SW480 (cell line): ENCODE measurements at regions not wholly inside any gene's neighbourhood (a gene's known extent, or its start where the extent isn't known, plus 50 kb on each side); places are given as distances from the start of the nearest gene placed in this dataset.

ENCODE experiments used
- DNase-seq: peaks from one replicate; pipeline ENCODE4 v3.0.0-alpha.2; 2016; ENCODE audit warnings: low spot score

- DNase-seq, result no peak
Measured at GRCh38 chr15:47568030-47568429, 149.3 kb upstream of the SEMA6D start.

DNA sequence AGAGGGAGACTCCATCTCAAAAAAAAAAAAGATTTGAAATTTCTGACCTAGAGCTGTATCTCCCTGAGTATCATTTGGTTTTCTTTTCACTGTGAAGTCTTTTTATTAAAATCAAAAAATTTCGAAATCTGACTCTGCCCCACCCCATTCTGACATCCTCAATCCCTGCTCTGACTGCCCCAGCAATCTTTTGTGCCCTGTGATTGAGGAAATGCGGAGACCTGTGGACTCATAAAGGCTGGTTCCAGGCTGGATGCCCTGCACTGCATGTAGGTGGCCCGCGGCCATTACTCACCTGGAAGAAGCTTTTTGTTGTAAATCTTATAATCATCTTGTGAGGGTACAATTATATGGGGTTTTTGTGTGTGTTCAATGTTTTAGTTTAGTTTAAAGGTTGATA, 147.3 kb upstream of the SEMA6D start:
- no peak for DNase-seq

DNA sequence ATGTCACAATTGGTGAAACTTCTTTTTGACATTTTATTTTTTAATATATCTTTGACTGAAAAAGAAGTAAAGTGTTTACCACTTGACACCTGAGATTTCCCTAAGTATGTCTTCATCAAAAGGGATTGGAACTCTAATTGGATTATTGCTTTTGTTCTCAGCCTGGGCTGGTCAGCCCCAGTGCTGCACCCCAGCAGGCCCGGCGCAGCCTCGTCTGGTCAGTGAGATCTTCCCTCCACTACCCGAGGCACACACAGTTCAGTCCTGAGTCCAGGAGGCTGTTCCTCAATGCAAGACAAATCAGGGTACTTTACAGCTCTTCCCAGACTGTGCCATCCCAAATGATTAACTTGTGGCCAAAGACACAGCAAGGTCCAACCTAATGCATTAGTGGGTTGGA, 146.9 kb upstream of the SEMA6D start:
- DNase-seq, result no peak

DNA sequence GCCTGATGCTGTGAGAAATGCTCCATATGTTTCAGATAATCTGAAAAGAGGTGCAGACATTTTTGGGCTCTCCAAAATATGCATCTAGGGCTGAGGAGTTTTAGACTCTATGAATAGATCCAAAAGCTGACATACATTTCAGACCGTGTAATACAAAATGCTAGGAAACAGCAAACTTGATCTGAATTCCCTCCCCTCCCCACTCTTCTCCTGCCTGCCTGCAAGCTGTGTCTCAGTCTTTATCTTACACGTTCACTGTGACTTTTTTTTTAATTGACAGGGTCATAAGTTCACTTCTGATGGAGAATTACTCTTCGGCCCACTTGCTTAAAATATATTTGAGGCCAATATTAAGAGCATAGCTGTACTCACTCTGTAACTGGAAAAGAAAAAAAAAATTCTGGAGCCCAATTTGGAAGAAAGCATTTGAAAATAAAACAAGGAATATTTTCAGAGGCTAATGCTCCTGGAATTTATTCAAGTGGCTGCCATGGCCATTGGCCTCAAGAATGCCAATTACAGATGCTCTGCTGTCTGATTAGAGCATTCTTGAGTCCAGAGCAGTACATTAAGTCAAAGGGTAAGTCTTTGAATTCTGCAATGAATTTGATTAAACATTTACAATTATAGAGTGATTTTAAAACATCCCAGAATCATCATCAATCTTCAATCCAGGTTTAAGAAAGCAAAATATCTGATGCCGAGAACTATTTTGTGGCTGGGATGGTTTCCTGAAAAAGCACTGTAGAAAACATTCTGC, 146.2 kb upstream of the SEMA6D start:
- DNase-seq, result no peak

GRCh38 chr15:47573673-47574072, 143.6 kb upstream of the SEMA6D start:
- no peak for DNase-seq

DNA sequence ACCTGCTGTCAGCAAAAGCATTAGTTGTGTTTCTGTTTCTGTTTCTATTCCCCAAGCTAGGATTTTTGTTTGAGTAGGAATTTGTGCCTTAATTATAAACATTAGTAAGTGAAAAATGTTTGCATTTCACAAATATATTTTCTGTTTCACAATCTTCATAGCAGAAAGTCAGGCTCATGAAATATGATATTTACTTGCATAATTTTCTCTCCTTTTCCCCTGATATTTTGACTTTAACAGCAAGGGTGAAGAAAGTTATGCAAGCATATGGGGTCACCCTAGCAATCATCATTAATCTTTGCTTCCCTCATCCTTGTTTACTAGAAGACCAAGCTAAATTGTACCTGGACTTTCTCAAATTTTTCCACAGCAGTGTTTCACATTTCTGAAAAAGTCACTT, 140.3 kb upstream of the SEMA6D start:
- no peak for DNase-seq

GRCh38 chr15:47577461-47577860, 139.8 kb upstream of the SEMA6D start:
- DNase-seq, result no peak

GRCh38 chr15:47582233-47582632, 135.1 kb upstream of the SEMA6D start:
- DNase-seq, result no peak

DNA sequence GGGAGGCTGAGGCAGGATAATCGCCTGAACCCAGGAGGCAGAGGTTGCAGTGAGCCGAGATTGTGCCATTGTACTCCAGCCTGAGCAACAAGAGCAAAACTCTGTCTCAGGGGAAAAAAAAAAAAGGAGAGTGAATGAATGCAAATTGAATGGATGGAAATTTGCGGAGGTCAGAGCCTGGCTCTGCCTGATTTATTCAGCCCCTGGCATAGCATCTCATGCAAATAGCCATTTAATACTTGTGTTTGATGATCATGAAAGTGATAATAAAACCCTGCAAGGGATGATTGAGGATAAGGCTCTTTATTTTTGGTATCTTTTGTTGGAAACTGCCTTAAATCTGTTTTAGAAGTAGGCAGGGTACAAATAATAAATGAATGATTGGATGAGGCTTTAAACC, 133.0 kb upstream of the SEMA6D start:
- DNase-seq, result no peak

DNA sequence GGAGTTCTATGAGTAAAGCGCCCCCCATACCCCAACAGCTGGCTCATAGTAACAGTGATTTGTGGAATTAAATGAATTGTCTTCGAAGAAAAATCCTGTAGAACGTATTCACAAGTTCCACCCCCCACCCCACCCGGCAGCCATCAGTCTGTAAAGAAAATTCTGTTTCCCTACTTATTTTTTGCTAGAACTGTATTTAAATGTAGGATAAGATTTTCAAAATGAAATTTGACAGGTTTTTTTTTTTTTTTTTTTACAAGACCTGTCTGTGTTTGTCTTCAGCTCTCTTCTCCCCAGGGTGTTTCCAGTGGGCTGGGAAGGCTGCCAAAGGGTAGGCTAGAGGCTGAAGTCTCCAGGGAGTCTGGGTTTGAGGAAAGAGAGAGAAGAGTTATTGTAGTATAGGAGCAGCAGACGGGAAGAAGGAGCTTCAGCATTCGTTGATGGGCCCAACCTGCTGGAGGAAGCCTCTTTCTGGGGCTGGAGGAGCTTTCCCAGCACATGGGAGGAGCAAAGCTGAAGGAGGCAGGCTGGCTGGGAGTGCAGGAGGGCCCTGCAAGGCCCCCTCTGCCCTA, 130.6 kb upstream of the SEMA6D start:
- no peak for DNase-seq

DNA sequence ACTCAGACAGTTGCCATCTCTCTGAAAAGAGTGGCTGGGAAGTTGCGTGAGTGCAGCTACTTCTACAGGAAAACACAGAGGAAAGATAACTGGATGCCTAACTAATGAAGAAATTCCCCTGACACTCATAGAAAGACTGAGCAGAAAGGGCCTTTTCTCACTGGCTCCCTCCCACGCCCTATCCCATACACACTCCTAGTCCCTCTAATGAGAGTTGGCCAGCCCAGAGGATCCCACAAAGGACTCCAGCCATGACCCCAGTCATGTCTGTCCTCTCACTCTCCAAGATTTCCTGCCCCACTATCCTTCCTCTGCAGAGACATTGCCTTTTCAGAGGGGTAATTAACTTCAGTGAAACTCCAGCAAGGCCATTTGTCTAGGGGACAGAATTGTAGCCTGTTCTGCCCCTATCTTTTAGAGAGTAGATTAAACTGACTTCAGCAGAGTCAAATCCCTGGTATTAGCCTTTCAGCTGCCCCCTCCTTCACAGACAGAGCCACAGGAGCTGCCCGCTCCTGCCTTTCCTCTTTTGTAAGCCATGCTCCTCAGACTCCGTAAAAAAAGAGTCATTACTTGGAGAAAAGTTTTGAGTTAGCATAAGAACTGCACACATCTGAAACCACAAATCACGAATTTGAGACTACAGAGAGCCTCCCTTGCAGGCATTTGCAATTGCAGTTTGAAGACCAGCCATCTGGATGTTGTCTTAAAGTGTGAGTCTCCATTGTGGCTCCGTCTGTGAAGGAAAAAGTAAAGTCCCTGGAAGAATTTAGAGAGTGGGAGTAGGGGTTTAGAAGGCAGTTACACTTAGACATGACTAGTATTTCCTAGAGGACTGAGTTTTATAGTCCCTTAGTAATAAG, 129.1 kb upstream of the SEMA6D start:
- no peak for DNase-seq

DNA sequence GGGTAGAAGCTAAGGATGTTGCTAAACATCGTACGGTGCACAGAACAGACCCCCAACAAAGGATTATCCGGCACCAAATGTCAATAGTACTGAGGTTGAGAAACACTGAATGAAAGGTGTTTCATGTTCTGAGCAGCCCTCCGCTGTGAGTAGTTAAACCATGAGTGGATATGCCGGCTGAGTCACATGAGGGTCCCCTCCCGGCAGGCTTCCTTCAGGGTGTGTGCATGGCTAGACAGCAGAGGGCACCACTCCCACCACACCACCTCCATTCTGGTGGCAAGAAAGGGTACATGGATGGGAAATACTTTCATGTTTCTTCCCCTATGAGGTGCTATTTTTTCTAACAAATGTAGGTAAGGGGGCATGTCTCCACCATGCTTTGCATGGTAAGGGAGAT, 128.3 kb upstream of the SEMA6D start:
- DNase-seq, result no peak

GRCh38 chr15:47598996-47599395, 118.3 kb upstream of the SEMA6D start:
- no peak for DNase-seq

GRCh38 chr15:47599806-47600205, 117.5 kb upstream of the SEMA6D start:
- no peak for DNase-seq

GRCh38 chr15:47602121-47602520, 115.2 kb upstream of the SEMA6D start:
- DNase-seq, result no peak

GRCh38 chr15:47603026-47603425, 114.3 kb upstream of the SEMA6D start:
- DNase-seq, result no peak

DNA sequence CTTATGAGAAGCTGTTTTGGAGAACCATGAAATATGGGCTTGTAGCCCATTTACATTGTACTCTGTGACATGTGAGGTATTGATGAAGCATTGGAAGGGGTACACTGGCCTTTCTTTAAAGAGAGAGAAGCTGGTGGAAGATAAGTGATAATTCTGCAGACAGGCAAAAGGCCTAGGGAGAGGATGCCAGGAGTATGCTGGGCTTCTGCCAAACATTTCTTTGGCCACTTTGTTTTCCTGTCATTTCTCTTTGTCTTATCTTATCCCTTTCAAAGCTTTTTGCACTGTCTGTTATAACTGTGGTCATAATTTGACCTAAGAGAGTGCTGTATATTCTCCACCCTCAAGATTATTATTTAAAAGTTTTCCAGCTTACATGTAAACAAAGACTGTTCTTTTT, 109.6 kb upstream of the SEMA6D start:
- no peak for DNase-seq

DNA sequence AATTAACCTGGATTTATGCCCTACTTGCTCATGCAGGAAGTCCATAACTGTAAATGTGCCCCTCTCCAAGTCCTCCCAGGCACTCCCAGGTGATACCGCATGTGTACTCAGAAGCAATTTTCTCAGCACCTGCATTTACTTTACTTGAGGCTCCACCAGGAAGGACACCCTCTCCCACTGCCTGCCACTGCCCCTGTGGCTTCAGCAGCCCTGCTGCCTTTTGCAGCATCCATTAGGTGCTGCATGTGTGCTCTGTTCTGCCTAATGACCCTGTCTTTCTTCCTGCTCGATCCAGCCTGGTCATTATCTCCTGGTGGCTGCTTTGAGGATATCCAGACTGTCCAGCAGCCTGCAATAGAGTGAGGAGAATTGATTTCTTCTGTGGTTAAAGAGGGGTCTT, 107.6 kb upstream of the SEMA6D start:
- DNase-seq, result no peak

DNA sequence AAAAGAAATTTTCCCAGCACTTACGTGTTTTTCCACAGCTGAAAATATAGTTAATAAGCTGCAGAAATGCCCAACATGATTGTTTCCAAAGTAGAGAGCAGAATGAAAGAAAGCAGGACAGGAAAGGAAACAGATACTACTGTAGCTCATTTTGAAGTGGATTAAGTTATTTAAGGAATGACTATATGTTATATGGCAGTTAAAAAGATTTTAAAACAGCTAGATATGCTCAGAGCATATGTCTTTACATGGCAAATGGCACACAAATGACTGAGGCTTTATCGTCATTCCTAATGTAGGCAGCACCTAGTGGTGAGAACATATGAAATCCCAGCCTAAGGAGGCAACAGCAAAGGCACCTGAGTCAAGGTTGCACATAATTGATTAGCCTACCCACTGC, 106.6 kb upstream of the SEMA6D start:
- no peak for DNase-seq

DNA sequence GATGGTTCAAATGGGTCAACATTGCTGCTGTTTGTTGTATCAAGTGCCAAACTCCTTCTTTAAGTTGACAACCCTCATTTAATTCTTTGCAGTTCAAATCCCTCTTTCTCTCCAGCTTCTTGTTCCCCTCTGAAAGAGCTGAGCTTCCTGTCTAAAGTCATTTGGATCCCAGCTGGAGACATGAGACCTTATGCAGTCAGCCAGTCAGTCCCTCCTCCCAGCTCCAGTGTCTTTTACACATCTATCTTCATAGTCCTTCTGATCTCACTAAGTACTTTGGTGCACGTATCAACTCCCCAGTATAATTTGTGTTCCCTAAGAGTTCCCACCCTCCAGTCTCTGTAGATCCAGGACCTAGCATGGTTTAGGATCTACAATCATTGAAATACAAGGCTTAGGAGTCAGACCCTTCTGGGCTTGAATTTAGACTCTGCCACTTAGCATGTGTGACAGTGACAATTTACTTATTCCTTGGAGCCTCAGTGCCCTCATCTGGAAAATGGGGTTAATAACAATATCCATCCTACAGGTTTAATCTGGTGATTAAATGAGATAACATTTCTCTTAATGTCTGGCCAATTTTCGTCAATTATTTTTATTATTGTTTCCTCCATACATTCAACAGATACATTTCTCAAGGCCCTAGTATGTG, 102.8 kb upstream of the SEMA6D start:
- no peak for DNase-seq

- DNase-seq, result no peak
Measured at GRCh38 chr15:47616876-47617275, 100.4 kb upstream of the SEMA6D start.

DNA sequence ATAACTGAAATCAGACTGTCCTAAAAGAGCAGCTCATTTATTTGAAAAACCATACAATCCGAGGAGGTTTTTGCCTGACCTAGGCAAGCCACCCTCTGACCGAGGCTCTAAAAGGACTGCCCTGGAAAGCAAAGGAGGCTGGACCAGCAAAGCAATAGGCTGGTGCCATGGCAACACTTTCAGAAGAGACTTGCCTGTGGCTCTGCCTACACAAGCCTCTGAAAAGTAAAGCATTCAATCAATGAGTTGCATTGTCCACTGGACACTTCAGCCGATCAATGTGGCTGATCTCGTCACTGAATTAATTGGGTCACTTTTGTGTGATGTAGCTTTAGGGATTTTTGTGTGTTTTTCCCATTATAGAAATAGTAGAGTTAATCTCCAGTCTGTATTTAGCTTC, 99.1 kb upstream of the SEMA6D start:
- no peak for DNase-seq
